ENCODE measurements at regions not wholly inside any gene's neighbourhood (a gene's known extent, or its start where the extent isn't known, plus 50 kb on each side); places are given as distances from the start of the nearest gene placed in this dataset.

DNA sequence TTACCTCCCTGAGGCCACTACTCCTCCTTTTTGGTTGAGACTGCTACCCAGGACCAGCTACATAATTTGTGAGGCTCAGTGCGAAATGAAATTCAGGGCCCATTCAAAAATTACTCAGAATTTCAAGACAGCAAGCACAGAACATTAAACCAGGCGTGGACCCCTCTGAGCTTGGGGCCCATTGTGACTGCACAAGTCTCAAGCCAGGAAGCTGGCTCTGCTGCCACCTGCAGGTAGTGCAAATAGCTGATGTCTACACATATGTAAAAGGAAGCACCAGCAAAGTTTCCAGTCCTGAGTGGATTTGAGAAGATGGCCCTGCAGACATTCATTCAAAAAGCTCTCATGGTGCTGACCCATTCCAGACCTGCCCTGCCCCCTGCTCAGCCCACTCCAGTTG, 213.4 kb upstream of the LNX1 start:
- H3K27ac ChIP-seq (ENCODE audit: low read depth, low read length): no peak overlapping the region
- no peaks in the 10 kb centered on the region for H3K9me3 ChIP-seq (ENCODE audit: control insufficient read depth in 3 of 3, low read length in 3 of 3)
- no peaks in the 10 kb centered on the region for H3K4me1 ChIP-seq (ENCODE audit: control insufficient read depth in 3 of 3, insufficient read depth in 3 of 3, low read length in 3 of 3)
- no peak overlapping the region for H3K4me3 ChIP-seq (ENCODE audit: low read length in 3 of 3)
- H3K9ac ChIP-seq (ENCODE audit: low read depth in 1 of 3, low read length in 3 of 3): no peak overlapping the region
- no peaks in the 10 kb centered on the region for H3K27me3 ChIP-seq (ENCODE audit: control insufficient read depth in 3 of 3, insufficient read depth in 3 of 3, low read length in 3 of 3)
- H3K36me3 ChIP-seq (ENCODE audit: control insufficient read depth in 3 of 3, insufficient read depth in 3 of 3, low read length in 3 of 3): no peaks in the 10 kb centered on the region

- Histone ChIP-seq H3K9ac (ENCODE audit: low read depth in 1 of 3, low read length in 3 of 3) (no peak overlapping the region), H3K9me3 (ENCODE audit: control insufficient read depth in 3 of 3, low read length in 3 of 3) (no peaks in the 10 kb centered on the region), H3K27ac (ENCODE audit: low read depth, low read length) (no peak overlapping the region), H3K36me3 (ENCODE audit: control insufficient read depth in 3 of 3, insufficient read depth in 3 of 3, low read length in 3 of 3) (no peaks in the 10 kb centered on the region), H3K4me1 (ENCODE audit: control insufficient read depth in 3 of 3, insufficient read depth in 3 of 3, low read length in 3 of 3) (no peaks in the 10 kb centered on the region), H3K27me3 (ENCODE audit: control insufficient read depth in 3 of 3, insufficient read depth in 3 of 3, low read length in 3 of 3) (no peaks in the 10 kb centered on the region), H3K4me3 (ENCODE audit: low read length in 3 of 3) (no peak overlapping the region)
These were observed 211.2 kb upstream of the LNX1 start for GRCh38 chr4:53802500-53802899.

DNA sequence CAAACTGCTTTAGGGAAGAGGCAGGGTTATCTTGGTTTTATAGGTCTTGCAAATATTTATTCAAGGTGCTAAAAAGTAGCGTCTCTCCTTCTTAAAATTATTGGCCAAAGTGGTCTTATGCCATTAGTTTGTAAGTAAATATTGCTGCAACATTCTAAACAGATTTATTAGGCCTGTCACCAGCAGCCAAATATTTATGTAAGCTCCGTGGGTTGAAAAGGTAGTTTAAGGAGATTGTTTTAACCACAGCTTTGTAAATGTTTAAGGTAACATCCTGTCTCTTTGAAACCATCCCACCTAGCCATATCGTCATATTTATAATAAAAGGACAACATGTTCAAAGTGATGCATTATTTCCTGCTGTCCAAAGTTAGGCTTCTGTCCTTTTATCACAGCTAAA, 210.1 kb upstream of the LNX1 start:
- Histone ChIP-seq H3K27ac (ENCODE audit: low read depth, low read length) (no peak overlapping the region), H3K36me3 (ENCODE audit: control insufficient read depth in 3 of 3, insufficient read depth in 3 of 3, low read length in 3 of 3) (no peaks in the 10 kb centered on the region), H3K4me3 (ENCODE audit: low read length in 3 of 3) (no peak overlapping the region), H3K27me3 (ENCODE audit: control insufficient read depth in 3 of 3, insufficient read depth in 3 of 3, low read length in 3 of 3) (no peaks in the 10 kb centered on the region), H3K9ac (ENCODE audit: low read depth in 1 of 3, low read length in 3 of 3) (no peak overlapping the region), H3K4me1 (ENCODE audit: control insufficient read depth in 3 of 3, insufficient read depth in 3 of 3, low read length in 3 of 3) (no peaks in the 10 kb centered on the region), H3K9me3 (ENCODE audit: control insufficient read depth in 3 of 3, low read length in 3 of 3) (no peaks in the 10 kb centered on the region)

DNA sequence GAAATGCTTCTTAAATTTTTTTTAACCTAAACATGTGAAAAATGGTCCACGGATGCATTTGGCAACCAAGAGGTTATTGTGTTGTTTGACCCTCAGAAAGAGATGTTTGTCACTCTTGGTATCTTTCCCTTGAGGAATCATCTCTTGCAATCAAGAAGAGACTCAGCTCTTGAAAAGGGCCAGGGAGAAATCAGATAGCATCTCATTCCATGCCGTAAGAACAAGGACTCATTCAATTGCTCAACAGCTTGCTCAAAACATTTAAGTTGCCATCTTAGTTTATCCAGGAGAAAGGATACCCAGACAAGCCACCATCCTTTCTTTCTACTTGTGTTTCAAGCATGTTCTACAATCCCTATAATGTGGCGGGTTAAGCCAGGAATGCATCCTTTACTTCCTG, 209.5 kb upstream of the LNX1 start:
- H3K9me3 ChIP-seq (ENCODE audit: control insufficient read depth in 3 of 3, low read length in 3 of 3): no peaks in the 10 kb centered on the region

GRCh38 chr4:53793096-53793495, 201.8 kb upstream of the LNX1 start:
- H3K27ac ChIP-seq (ENCODE audit: low read depth, low read length): no peak overlapping the region
- H3K4me1 ChIP-seq (ENCODE audit: control insufficient read depth in 3 of 3, insufficient read depth in 3 of 3, low read length in 3 of 3): no peaks in the 10 kb centered on the region
- H3K27me3 ChIP-seq (ENCODE audit: control insufficient read depth in 3 of 3, insufficient read depth in 3 of 3, low read length in 3 of 3): peaks cover 0 to 5% (median 2%) of the 10 kb centered on the region in 3 donors
- H3K9me3 ChIP-seq (ENCODE audit: control insufficient read depth in 3 of 3, low read length in 3 of 3): no peaks in the 10 kb centered on the region
- no peaks in the 10 kb centered on the region for H3K36me3 ChIP-seq (ENCODE audit: control insufficient read depth in 3 of 3, insufficient read depth in 3 of 3, low read length in 3 of 3)
- H3K9ac ChIP-seq (ENCODE audit: low read depth in 1 of 3, low read length in 3 of 3): no peak overlapping the region
- no peak overlapping the region for H3K4me3 ChIP-seq (ENCODE audit: low read length in 3 of 3)

More for the DNA sequence above, 209.5 kb upstream of the LNX1 start:
- Histone ChIP-seq H3K27me3 (ENCODE audit: control insufficient read depth in 3 of 3, insufficient read depth in 3 of 3, low read length in 3 of 3) (no peaks in the 10 kb centered on the region), H3K27ac (ENCODE audit: low read depth, low read length) (no peak overlapping the region), H3K4me3 (ENCODE audit: low read length in 3 of 3) (no peak overlapping the region), H3K36me3 (ENCODE audit: control insufficient read depth in 3 of 3, insufficient read depth in 3 of 3, low read length in 3 of 3) (no peaks in the 10 kb centered on the region), H3K4me1 (ENCODE audit: control insufficient read depth in 3 of 3, insufficient read depth in 3 of 3, low read length in 3 of 3) (no peaks in the 10 kb centered on the region), H3K9ac (ENCODE audit: low read depth in 1 of 3, low read length in 3 of 3) (no peak overlapping the region)

- Histone ChIP-seq H3K27ac (ENCODE audit: low read depth, low read length) (no peak overlapping the region), H3K27me3 (ENCODE audit: control insufficient read depth in 3 of 3, insufficient read depth in 3 of 3, low read length in 3 of 3) (peaks cover 0 to 5% (median 2%) of the 10 kb centered on the region in 3 donors), H3K9me3 (ENCODE audit: control insufficient read depth in 3 of 3, low read length in 3 of 3) (no peaks in the 10 kb centered on the region), H3K4me3 (ENCODE audit: low read length in 3 of 3) (no peak overlapping the region), H3K36me3 (ENCODE audit: control insufficient read depth in 3 of 3, insufficient read depth in 3 of 3, low read length in 3 of 3) (no peaks in the 10 kb centered on the region), H3K4me1 (ENCODE audit: control insufficient read depth in 3 of 3, insufficient read depth in 3 of 3, low read length in 3 of 3) (no peaks in the 10 kb centered on the region), H3K9ac (ENCODE audit: low read depth in 1 of 3, low read length in 3 of 3) (no peak overlapping the region)
These were observed 199.0 kb upstream of the LNX1 start for GRCh38 chr4:53790286-53790685.

DNA sequence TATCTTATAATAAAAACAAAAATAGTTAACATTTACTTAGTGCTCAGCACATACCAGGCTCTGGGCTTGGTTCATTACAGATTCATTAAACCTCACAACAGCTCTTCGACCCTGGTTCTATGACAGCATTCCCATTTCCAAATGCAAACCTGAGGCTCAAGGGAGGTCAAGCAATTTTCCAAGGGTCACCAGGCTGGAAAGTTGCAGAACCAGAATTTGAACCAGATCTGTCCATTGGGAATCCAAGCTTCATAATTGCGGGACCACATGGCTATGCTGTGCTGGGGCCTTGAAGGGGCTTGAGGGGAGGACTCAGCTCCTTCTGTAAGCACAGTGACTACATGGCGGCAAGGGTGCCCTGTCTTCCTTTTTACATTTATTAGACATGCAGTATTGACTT, 197.3 kb upstream of the LNX1 start:
- Histone ChIP-seq H3K4me3 (ENCODE audit: low read length in 3 of 3) (no peak overlapping the region), H3K36me3 (ENCODE audit: control insufficient read depth in 3 of 3, insufficient read depth in 3 of 3, low read length in 3 of 3) (no peaks in the 10 kb centered on the region), H3K9me3 (ENCODE audit: control insufficient read depth in 3 of 3, low read length in 3 of 3) (no peaks in the 10 kb centered on the region), H3K27me3 (ENCODE audit: control insufficient read depth in 3 of 3, insufficient read depth in 3 of 3, low read length in 3 of 3) (peaks cover 0 to 5% (median 2%) of the 10 kb centered on the region in 3 donors), H3K4me1 (ENCODE audit: control insufficient read depth in 3 of 3, insufficient read depth in 3 of 3, low read length in 3 of 3) (no peaks in the 10 kb centered on the region), H3K27ac (ENCODE audit: low read depth, low read length) (no peak overlapping the region), H3K9ac (ENCODE audit: low read depth in 1 of 3, low read length in 3 of 3) (no peak overlapping the region)

DNA sequence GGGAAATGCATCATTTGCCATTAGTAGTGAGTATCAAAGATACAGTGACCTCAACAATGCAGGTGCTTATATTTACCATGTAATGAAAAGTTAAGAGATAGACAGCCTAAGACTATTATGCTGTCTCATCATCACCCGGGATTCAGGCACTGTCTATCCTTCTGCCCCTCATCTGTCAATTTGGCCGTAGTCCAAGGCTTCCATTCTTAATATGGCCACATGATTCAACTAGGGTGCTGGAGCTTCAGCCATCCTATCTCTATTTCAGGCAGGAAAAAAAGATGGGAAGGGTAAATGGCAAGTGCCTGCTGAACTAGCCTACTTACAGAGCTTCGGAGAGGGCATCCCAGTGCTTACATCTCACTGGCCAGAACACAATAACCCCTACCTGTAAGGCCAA, 196.7 kb upstream of the LNX1 start:
- Histone ChIP-seq H3K9ac (ENCODE audit: low read depth in 1 of 3, low read length in 3 of 3) (no peak overlapping the region), H3K27ac (ENCODE audit: low read depth, low read length) (no peak overlapping the region), H3K4me1 (ENCODE audit: control insufficient read depth in 3 of 3, insufficient read depth in 3 of 3, low read length in 3 of 3) (no peaks in the 10 kb centered on the region), H3K9me3 (ENCODE audit: control insufficient read depth in 3 of 3, low read length in 3 of 3) (no peaks in the 10 kb centered on the region), H3K27me3 (ENCODE audit: control insufficient read depth in 3 of 3, insufficient read depth in 3 of 3, low read length in 3 of 3) (peaks cover 0 to 5% (median 2%) of the 10 kb centered on the region in 3 donors), H3K4me3 (ENCODE audit: low read length in 3 of 3) (no peak overlapping the region), H3K36me3 (ENCODE audit: control insufficient read depth in 3 of 3, insufficient read depth in 3 of 3, low read length in 3 of 3) (no peaks in the 10 kb centered on the region)

DNA sequence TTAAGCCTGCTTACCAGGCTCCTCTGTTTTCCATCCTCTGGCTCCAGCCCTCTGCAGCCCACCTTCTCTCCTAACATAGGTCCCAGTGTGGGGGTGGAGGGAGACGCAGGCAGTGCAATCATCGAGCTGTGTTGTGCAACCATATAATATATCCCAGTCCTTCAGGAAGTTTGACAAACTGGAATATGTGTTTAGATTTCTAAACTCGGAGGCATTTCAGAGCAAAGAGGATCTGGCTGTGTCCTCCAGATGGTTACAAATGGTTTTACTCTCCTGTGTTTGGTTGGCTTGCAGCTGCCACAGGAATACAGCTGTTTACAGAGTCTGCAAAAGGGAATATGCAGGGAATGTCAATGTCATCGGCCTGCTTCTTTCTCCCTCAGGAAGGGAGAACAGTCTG, 195.3 kb upstream of the LNX1 start:
- Histone ChIP-seq H3K36me3 (ENCODE audit: control insufficient read depth in 3 of 3, insufficient read depth in 3 of 3, low read length in 3 of 3) (no peaks in the 10 kb centered on the region), H3K4me3 (ENCODE audit: low read length in 3 of 3) (no peak overlapping the region), H3K9me3 (ENCODE audit: control insufficient read depth in 3 of 3, low read length in 3 of 3) (no peaks in the 10 kb centered on the region), H3K9ac (ENCODE audit: low read depth in 1 of 3, low read length in 3 of 3) (no peak overlapping the region), H3K27ac (ENCODE audit: low read depth, low read length) (no peak overlapping the region), H3K4me1 (ENCODE audit: control insufficient read depth in 3 of 3, insufficient read depth in 3 of 3, low read length in 3 of 3) (no peaks in the 10 kb centered on the region), H3K27me3 (ENCODE audit: control insufficient read depth in 3 of 3, insufficient read depth in 3 of 3, low read length in 3 of 3) (peaks cover 0 to 1% (median 0%) of the 10 kb centered on the region in 3 donors)

DNA sequence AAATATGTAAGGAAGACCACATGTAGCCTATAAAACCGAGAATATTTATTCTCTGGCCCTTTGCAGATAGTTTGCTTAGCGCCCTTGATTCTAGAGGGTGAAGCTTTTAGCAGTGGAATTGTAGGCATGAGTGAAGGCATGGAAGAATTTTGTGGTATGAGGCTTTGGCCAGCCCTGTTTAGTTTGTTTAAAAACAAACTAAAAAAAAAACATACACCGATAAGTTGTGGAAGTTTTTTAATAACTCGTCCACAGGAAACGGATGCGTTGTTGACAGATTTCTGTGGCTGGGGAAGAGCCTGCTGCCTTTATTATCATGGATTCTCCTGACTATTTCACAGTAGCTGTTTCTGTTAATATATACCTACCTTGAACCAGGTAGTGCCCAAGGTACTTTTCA, 194.7 kb upstream of the LNX1 start:
- no peak overlapping the region for H3K4me3 ChIP-seq (ENCODE audit: low read length in 3 of 3)
- no peaks in the 10 kb centered on the region for H3K4me1 ChIP-seq (ENCODE audit: control insufficient read depth in 3 of 3, insufficient read depth in 3 of 3, low read length in 3 of 3)
- no peaks in the 10 kb centered on the region for H3K27me3 ChIP-seq (ENCODE audit: control insufficient read depth in 3 of 3, insufficient read depth in 3 of 3, low read length in 3 of 3)
- no peaks in the 10 kb centered on the region for H3K36me3 ChIP-seq (ENCODE audit: control insufficient read depth in 3 of 3, insufficient read depth in 3 of 3, low read length in 3 of 3)
- H3K9ac ChIP-seq (ENCODE audit: low read depth in 1 of 3, low read length in 3 of 3): no peak overlapping the region
- H3K9me3 ChIP-seq (ENCODE audit: control insufficient read depth in 3 of 3, low read length in 3 of 3): no peaks in the 10 kb centered on the region
- H3K27ac ChIP-seq (ENCODE audit: low read depth, low read length): no peak overlapping the region

DNA sequence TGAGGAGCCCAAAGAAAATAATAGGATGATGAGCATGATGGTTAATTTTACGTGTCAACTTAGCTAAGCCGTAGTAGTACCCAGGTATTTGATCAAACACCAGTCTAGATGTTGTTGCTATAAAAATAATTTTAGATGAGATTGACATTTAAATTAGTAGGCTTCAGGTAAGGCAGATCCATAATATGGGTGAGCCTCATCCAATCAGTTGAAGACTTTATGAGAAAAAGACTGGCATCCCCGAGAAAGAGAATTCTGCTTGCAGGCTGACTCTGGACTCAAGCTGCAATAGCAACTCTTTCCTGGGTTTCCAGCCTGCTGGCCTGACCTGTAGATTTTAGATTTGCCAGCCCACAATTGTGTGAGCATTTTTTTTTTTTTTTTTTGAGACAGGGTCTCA, 192.8 kb upstream of the LNX1 start:
- H3K9me3 ChIP-seq (ENCODE audit: control insufficient read depth in 3 of 3, low read length in 3 of 3): no peaks in the 10 kb centered on the region
- H3K27ac ChIP-seq (ENCODE audit: low read depth, low read length): no peak overlapping the region
- no peaks in the 10 kb centered on the region for H3K4me1 ChIP-seq (ENCODE audit: control insufficient read depth in 3 of 3, insufficient read depth in 3 of 3, low read length in 3 of 3)
- H3K36me3 ChIP-seq (ENCODE audit: control insufficient read depth in 3 of 3, insufficient read depth in 3 of 3, low read length in 3 of 3): no peaks in the 10 kb centered on the region
- no peak overlapping the region for H3K9ac ChIP-seq (ENCODE audit: low read depth in 1 of 3, low read length in 3 of 3)
- H3K4me3 ChIP-seq (ENCODE audit: low read length in 3 of 3): no peak overlapping the region
- H3K27me3 ChIP-seq (ENCODE audit: control insufficient read depth in 3 of 3, insufficient read depth in 3 of 3, low read length in 3 of 3): no peaks in the 10 kb centered on the region

Data from skeletal muscle tissue (tissue), 3 donors.